ENCODE measurements at regions not wholly inside any gene's neighbourhood (a gene's known extent, or its start where the extent isn't known, plus 50 kb on each side); places are given as distances from the start of the nearest gene placed in this dataset.

GRCh38 chr7:88540012-88540411 is 219.5 kb upstream of the ZNF804B start:
- ATAC-seq (ENCODE audit: low read depth in 2 of 2) (no peak), DNase-seq (no peak)
- Mint-ChIP-seq H3K4me3 (no peak overlapping the region), H3K9me3 (peaks cover 3 to 23% (median 10%) of the 10 kb centered on the region in 7 donors), H3K4me1 (no peaks in the 10 kb centered on the region), H3K36me3 (no peaks in the 10 kb centered on the region), H3K27me3 (no peaks in the 10 kb centered on the region), H3K27ac (no peak overlapping the region)
- H3K27me3 ChIP-seq (ENCODE audit: control insufficient read depth, insufficient read depth, low read length): no peaks in the 10 kb centered on the region
- H3K27ac ChIP-seq (ENCODE audit: insufficient read depth, low read length, poor library complexity, severe bottlenecking): no peak overlapping the region
- no peaks in the 10 kb centered on the region for H3K4me1 ChIP-seq (ENCODE audit: control insufficient read depth, insufficient read depth, low read length, poor library complexity, severe bottlenecking)
- H3K36me3 ChIP-seq (ENCODE audit: control insufficient read depth, insufficient read depth, low read length): no peaks in the 10 kb centered on the region
- no peak overlapping the region for H3K4me3 ChIP-seq (ENCODE audit: low read depth, low read length)
- peaks cover 0 to 5% of the 10 kb centered on the region in 2 experiments for H3K9me3 ChIP-seq (ENCODE audit: control insufficient read depth in 2 of 2, low read length in 2 of 2)

- DNase-seq (no peak), ATAC-seq (ENCODE audit: low read depth in 2 of 2) (no peak)
- peaks cover 0 to 5% of the 10 kb centered on the region in 2 experiments for H3K9me3 ChIP-seq (ENCODE audit: control insufficient read depth in 2 of 2, low read length in 2 of 2)
- no peak overlapping the region for H3K4me3 Mint-ChIP-seq
- H3K4me1 ChIP-seq (ENCODE audit: control insufficient read depth, insufficient read depth, low read length, poor library complexity, severe bottlenecking): no peaks in the 10 kb centered on the region
- H3K9me3 Mint-ChIP-seq: peaks cover 3 to 23% (median 10%) of the 10 kb centered on the region in 7 donors
- H3K36me3 ChIP-seq (ENCODE audit: control insufficient read depth, insufficient read depth, low read length): no peaks in the 10 kb centered on the region
- H3K4me1 Mint-ChIP-seq: no peaks in the 10 kb centered on the region
- no peak overlapping the region for H3K27ac Mint-ChIP-seq
- no peaks in the 10 kb centered on the region for H3K27me3 Mint-ChIP-seq
- H3K4me3 ChIP-seq (ENCODE audit: low read depth, low read length): no peak overlapping the region
- no peaks in the 10 kb centered on the region for H3K36me3 Mint-ChIP-seq
- H3K27me3 ChIP-seq (ENCODE audit: control insufficient read depth, insufficient read depth, low read length): no peaks in the 10 kb centered on the region
- no peak overlapping the region for H3K27ac ChIP-seq (ENCODE audit: insufficient read depth, low read length, poor library complexity, severe bottlenecking)
Observed at GRCh38 chr7:88539518-88539917, 220.0 kb upstream of the ZNF804B start.

GRCh38 chr7:88523645-88524044 is 217.0 kb upstream of the STEAP4 start:
- no peak for DNase-seq
- Mint-ChIP-seq H3K27ac (no peak overlapping the region), H3K27me3 (no peaks in the 10 kb centered on the region), H3K4me3 (no peak overlapping the region), H3K9me3 (peaks cover 1 to 6% (median 3%) of the 10 kb centered on the region in 7 donors), H3K4me1 (no peaks in the 10 kb centered on the region), H3K36me3 (no peaks in the 10 kb centered on the region)
- H3K4me1 ChIP-seq (ENCODE audit: control insufficient read depth, insufficient read depth, low read length, poor library complexity, severe bottlenecking): no peaks in the 10 kb centered on the region
- ATAC-seq (ENCODE audit: low read depth in 2 of 2): no peak
- no peak overlapping the region for H3K27ac ChIP-seq (ENCODE audit: insufficient read depth, low read length, poor library complexity, severe bottlenecking)
- H3K36me3 ChIP-seq (ENCODE audit: control insufficient read depth, insufficient read depth, low read length): no peaks in the 10 kb centered on the region
- no peaks in the 10 kb centered on the region for H3K27me3 ChIP-seq (ENCODE audit: control insufficient read depth, insufficient read depth, low read length)
- no peaks in the 10 kb centered on the region for H3K9me3 ChIP-seq (ENCODE audit: control insufficient read depth in 2 of 2, low read length in 2 of 2)
- H3K4me3 ChIP-seq (ENCODE audit: low read depth, low read length): no peak overlapping the region

- DNase-seq (no peak), ATAC-seq (ENCODE audit: low read depth in 2 of 2) (no peak)
- Histone ChIP-seq H3K9me3 (ENCODE audit: control insufficient read depth in 2 of 2, low read length in 2 of 2) (no peaks in the 10 kb centered on the region), H3K4me1 (ENCODE audit: control insufficient read depth, insufficient read depth, low read length, poor library complexity, severe bottlenecking) (no peaks in the 10 kb centered on the region), H3K4me3 (ENCODE audit: low read depth, low read length) (no peak overlapping the region), H3K27me3 (ENCODE audit: control insufficient read depth, insufficient read depth, low read length) (no peaks in the 10 kb centered on the region), H3K27ac (ENCODE audit: insufficient read depth, low read length, poor library complexity, severe bottlenecking) (no peak overlapping the region), H3K36me3 (ENCODE audit: control insufficient read depth, insufficient read depth, low read length) (no peaks in the 10 kb centered on the region)
- no peak overlapping the region for H3K27ac Mint-ChIP-seq
- H3K27me3 Mint-ChIP-seq: no peaks in the 10 kb centered on the region
- no peak overlapping the region for H3K4me3 Mint-ChIP-seq
- no peaks in the 10 kb centered on the region for H3K36me3 Mint-ChIP-seq
- H3K4me1 Mint-ChIP-seq: no peaks in the 10 kb centered on the region
- H3K9me3 Mint-ChIP-seq: peaks cover 1 to 6% (median 3%) of the 10 kb centered on the region in 7 donors
Observed at GRCh38 chr7:88522771-88523293, 216.1 kb upstream of the STEAP4 start.

- H3K27ac ChIP-seq (ENCODE audit: insufficient read depth, low read length, poor library complexity, severe bottlenecking): no peak overlapping the region
- H3K9me3 Mint-ChIP-seq: peaks cover 2 to 13% (median 6%) of the 10 kb centered on the region in 7 donors
- no peaks in the 10 kb centered on the region for H3K27me3 ChIP-seq (ENCODE audit: control insufficient read depth, insufficient read depth, low read length)
- H3K4me3 ChIP-seq (ENCODE audit: low read depth, low read length): no peak overlapping the region
- no peak for ATAC-seq (ENCODE audit: low read depth in 2 of 2)
- no peaks in the 10 kb centered on the region for H3K36me3 Mint-ChIP-seq
- no peak for DNase-seq
- no peaks in the 10 kb centered on the region for H3K4me1 ChIP-seq (ENCODE audit: control insufficient read depth, insufficient read depth, low read length, poor library complexity, severe bottlenecking)
- no peaks in the 10 kb centered on the region for H3K4me1 Mint-ChIP-seq
- H3K9me3 ChIP-seq (ENCODE audit: control insufficient read depth in 2 of 2, low read length in 2 of 2): no peaks in the 10 kb centered on the region
- H3K27me3 Mint-ChIP-seq: no peaks in the 10 kb centered on the region
- H3K27ac Mint-ChIP-seq: no peak overlapping the region
- no peaks in the 10 kb centered on the region for H3K36me3 ChIP-seq (ENCODE audit: control insufficient read depth, insufficient read depth, low read length)
- no peak overlapping the region for H3K4me3 Mint-ChIP-seq
Observed at GRCh38 chr7:88516429-88516828, 209.7 kb upstream of the STEAP4 start.

- Mint-ChIP-seq H3K36me3 (no peaks in the 10 kb centered on the region), H3K4me1 (no peaks in the 10 kb centered on the region), H3K27ac (no peak overlapping the region), H3K27me3 (no peaks in the 10 kb centered on the region), H3K9me3 (peaks cover 3 to 13% (median 6%) of the 10 kb centered on the region in 7 donors), H3K4me3 (no peak overlapping the region)
- Histone ChIP-seq H3K27ac (ENCODE audit: insufficient read depth, low read length, poor library complexity, severe bottlenecking) (no peak overlapping the region), H3K4me1 (ENCODE audit: control insufficient read depth, insufficient read depth, low read length, poor library complexity, severe bottlenecking) (no peaks in the 10 kb centered on the region), H3K9me3 (ENCODE audit: control insufficient read depth in 2 of 2, low read length in 2 of 2) (no peaks in the 10 kb centered on the region), H3K36me3 (ENCODE audit: control insufficient read depth, insufficient read depth, low read length) (no peaks in the 10 kb centered on the region), H3K4me3 (ENCODE audit: low read depth, low read length) (no peak overlapping the region), H3K27me3 (ENCODE audit: control insufficient read depth, insufficient read depth, low read length) (no peaks in the 10 kb centered on the region)
- no peak for ATAC-seq (ENCODE audit: low read depth in 2 of 2)
- no peak for DNase-seq
Observed at GRCh38 chr7:88515301-88515700, 208.6 kb upstream of the STEAP4 start.

- H3K4me3 Mint-ChIP-seq: no peak overlapping the region
- no peaks in the 10 kb centered on the region for H3K4me1 Mint-ChIP-seq
- H3K9me3 Mint-ChIP-seq: peaks cover 4 to 16% (median 5%) of the 10 kb centered on the region in 7 donors
- no peaks in the 10 kb centered on the region for H3K9me3 ChIP-seq (ENCODE audit: control insufficient read depth in 2 of 2, low read length in 2 of 2)
- H3K27me3 ChIP-seq (ENCODE audit: control insufficient read depth, insufficient read depth, low read length): no peaks in the 10 kb centered on the region
- no peaks in the 10 kb centered on the region for H3K27me3 Mint-ChIP-seq
- H3K27ac Mint-ChIP-seq: no peak overlapping the region
- no peak overlapping the region for H3K27ac ChIP-seq (ENCODE audit: insufficient read depth, low read length, poor library complexity, severe bottlenecking)
- ATAC-seq (ENCODE audit: low read depth in 2 of 2): no peak
- no peak overlapping the region for H3K4me3 ChIP-seq (ENCODE audit: low read depth, low read length)
- H3K4me1 ChIP-seq (ENCODE audit: control insufficient read depth, insufficient read depth, low read length, poor library complexity, severe bottlenecking): no peaks in the 10 kb centered on the region
- DNase-seq: no peak
- H3K36me3 Mint-ChIP-seq: no peaks in the 10 kb centered on the region
- H3K36me3 ChIP-seq (ENCODE audit: control insufficient read depth, insufficient read depth, low read length): no peaks in the 10 kb centered on the region
Observed at GRCh38 chr7:88509341-88509740, 202.6 kb upstream of the STEAP4 start.

- Mint-ChIP-seq H3K27ac (no peak overlapping the region), H3K27me3 (no peaks in the 10 kb centered on the region), H3K36me3 (no peaks in the 10 kb centered on the region), H3K4me1 (no peaks in the 10 kb centered on the region), H3K9me3 (peaks cover 0 to 14% (median 4%) of the 10 kb centered on the region in 7 donors), H3K4me3 (no peak overlapping the region)
- Histone ChIP-seq H3K9me3 (ENCODE audit: control insufficient read depth in 2 of 2, low read length in 2 of 2) (no peaks in the 10 kb centered on the region), H3K4me1 (ENCODE audit: control insufficient read depth, insufficient read depth, low read length, poor library complexity, severe bottlenecking) (no peaks in the 10 kb centered on the region), H3K27ac (ENCODE audit: insufficient read depth, low read length, poor library complexity, severe bottlenecking) (no peak overlapping the region), H3K27me3 (ENCODE audit: control insufficient read depth, insufficient read depth, low read length) (no peaks in the 10 kb centered on the region), H3K4me3 (ENCODE audit: low read depth, low read length) (no peak overlapping the region), H3K36me3 (ENCODE audit: control insufficient read depth, insufficient read depth, low read length) (no peaks in the 10 kb centered on the region)
- ATAC-seq (ENCODE audit: low read depth in 2 of 2) (no peak), DNase-seq (no peak)
Observed at GRCh38 chr7:88500131-88500530, 193.4 kb upstream of the STEAP4 start.
